H1 (cell line): ENCODE measurements at regions not wholly inside any gene's neighbourhood (a gene's known extent, or its start where the extent isn't known, plus 50 kb on each side); places are given as distances from the start of the nearest gene placed in this dataset.

Experiments used
- ASH2L ChIP-seq: fragments of 200-600, 300-600 bp; sonication (generic); IDR thresholded peaks from one replicate; pipeline ENCODE4 v1.7.1; 2017; ENCODE audit warnings: low read length
- NANOG ChIP-seq: IDR thresholded peaks from 2 replicates; pipeline ENCODE4 v1.6.1; 2011; ENCODE audit warnings: low read length, low read depth, mild to moderate bottlenecking, inconsistent platforms; ENCODE audit not compliant: insufficient read depth, poor library complexity, severe bottlenecking
- SIX5 ChIP-seq: IDR thresholded peaks from 2 replicates; pipeline ENCODE4 v1.6.1; 2011; ENCODE audit warnings: mild to moderate bottlenecking, low read depth, low read length
- SP4 ChIP-seq: IDR thresholded peaks from 2 replicates; pipeline ENCODE4 v1.6.1; 2012; ENCODE audit warnings: low read length, inconsistent platforms
- TAF1 ChIP-seq: IDR thresholded peaks from 2 replicates; pipeline ENCODE4 v1.6.1; 2011; ENCODE audit warnings: mild to moderate bottlenecking, low read depth, low read length

GRCh38 chr6:140204154-140204553, 829.7 kb upstream of the CITED2 start (continued):
- TF ChIP-seq TAF1 (no peak), NANOG (no peak), SIX5 (no peak), ASH2L (no peak), SP4 (no peak)
